ENCODE measurements at regions not wholly inside any gene's neighbourhood (a gene's known extent, or its start where the extent isn't known, plus 50 kb on each side); places are given as distances from the start of the nearest gene placed in this dataset.

DNA sequence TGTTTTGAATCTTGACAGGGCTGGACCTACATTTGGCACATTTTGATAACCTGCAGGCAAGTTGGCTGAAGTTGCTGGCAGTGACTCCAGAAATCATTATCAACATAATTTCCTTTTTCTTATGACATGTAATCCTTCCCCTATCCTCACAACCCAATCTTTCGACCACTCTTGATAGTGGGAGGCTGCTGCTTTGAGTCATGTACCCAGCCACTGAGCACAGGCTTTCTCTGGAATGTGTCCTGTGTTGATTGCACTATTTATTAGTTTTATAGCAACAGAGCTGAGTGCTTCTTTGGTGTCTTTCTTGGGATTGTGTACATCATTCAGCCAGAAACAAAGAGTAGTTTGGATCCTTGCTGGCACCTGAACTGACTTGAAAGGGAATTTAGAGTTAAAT lies 183.1 kb upstream of the LEF1 start:
- TF ChIP-seq Cebpa-rat (IDR thresholded peaks at IDR 0.05): no peak
- no peak overlapping the region for H3K4me2 ChIP-seq
- H4K20me1 ChIP-seq: no peaks in the 10 kb centered on the region
- H3K27me3 ChIP-seq: no peaks in the 10 kb centered on the region
- H3K4me1 ChIP-seq: peaks cover 9% of the 10 kb centered on the region
- no peak overlapping the region for H3K27ac ChIP-seq
- 0 out of 2 replicates have a peak, but pooled peaks cover 3% of the 10 kb centered on the region for H3K9me3 ChIP-seq
- no peak overlapping the region for H3K4me3 ChIP-seq
- H3K36me3 ChIP-seq: no peaks in the 10 kb centered on the region
- H3K9ac ChIP-seq: no peak overlapping the region

DNA sequence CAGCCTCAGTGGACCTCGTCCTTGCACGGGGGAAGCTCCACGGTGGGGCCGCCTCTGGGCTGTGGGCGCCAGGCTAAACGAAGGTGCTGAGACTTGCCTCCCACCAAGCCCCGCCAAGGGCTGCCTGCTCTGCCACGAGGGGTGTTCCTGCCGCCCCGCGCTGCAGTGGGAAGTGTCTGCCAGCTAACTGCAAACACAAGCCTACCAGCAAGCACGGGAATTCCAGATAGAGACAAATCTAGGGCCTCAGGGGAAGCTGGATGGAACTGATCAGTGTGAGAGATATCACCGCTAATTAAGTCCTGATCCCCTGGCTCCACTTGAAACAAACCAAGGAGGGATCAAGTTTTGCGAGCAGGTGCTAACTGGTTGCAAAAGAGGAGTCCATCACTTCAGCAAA lies 181.6 kb upstream of the LEF1 start:
- Histone ChIP-seq H3K4me2 (no peak overlapping the region), H4K20me1 (no peaks in the 10 kb centered on the region), H3K4me1 (peaks cover under 1% of the 10 kb centered on the region), H3K9ac (no peak overlapping the region), H3K9me3 (0 out of 2 replicates have a peak, but pooled peaks cover 3% of the 10 kb centered on the region), H3K27ac (no peak overlapping the region), H3K36me3 (no peaks in the 10 kb centered on the region), H3K27me3 (no peaks in the 10 kb centered on the region), H3K4me3 (no peak overlapping the region)
- no peak for TF ChIP-seq Cebpa-rat (IDR thresholded peaks at IDR 0.05)

DNA sequence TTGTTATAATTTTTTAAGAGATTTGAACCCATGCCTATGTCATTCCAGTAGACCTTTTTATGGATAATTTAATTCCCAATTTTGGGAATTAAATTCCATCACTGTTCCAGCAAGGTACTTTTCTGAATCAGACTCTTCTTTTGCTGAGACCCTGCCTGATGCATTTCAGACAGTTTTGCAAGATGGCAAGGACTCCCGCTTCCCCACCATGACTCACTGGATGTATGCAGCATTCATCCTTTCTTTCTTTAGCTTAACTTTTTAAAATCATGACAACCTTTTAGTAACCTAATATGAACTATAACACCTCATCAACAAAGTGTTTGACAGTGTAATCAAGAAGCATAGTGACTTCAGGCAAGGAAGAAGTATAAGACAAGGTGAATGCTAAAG lies 178.1 kb upstream of the LEF1 start:
- Histone ChIP-seq H3K27ac (no peak overlapping the region), H3K36me3 (no peaks in the 10 kb centered on the region), H3K4me1 (0 out of 2 replicates have a peak, but pooled peaks cover 4% of the 10 kb centered on the region), H3K27me3 (no peaks in the 10 kb centered on the region), H3K9ac (no peak overlapping the region), H3K9me3 (0 out of 2 replicates have a peak, but pooled peaks cover 3% of the 10 kb centered on the region), H3K4me2 (no peak overlapping the region), H4K20me1 (no peaks in the 10 kb centered on the region), H3K4me3 (no peak overlapping the region)
- TF ChIP-seq Cebpa-rat (IDR thresholded peaks at IDR 0.05): no peak

DNA sequence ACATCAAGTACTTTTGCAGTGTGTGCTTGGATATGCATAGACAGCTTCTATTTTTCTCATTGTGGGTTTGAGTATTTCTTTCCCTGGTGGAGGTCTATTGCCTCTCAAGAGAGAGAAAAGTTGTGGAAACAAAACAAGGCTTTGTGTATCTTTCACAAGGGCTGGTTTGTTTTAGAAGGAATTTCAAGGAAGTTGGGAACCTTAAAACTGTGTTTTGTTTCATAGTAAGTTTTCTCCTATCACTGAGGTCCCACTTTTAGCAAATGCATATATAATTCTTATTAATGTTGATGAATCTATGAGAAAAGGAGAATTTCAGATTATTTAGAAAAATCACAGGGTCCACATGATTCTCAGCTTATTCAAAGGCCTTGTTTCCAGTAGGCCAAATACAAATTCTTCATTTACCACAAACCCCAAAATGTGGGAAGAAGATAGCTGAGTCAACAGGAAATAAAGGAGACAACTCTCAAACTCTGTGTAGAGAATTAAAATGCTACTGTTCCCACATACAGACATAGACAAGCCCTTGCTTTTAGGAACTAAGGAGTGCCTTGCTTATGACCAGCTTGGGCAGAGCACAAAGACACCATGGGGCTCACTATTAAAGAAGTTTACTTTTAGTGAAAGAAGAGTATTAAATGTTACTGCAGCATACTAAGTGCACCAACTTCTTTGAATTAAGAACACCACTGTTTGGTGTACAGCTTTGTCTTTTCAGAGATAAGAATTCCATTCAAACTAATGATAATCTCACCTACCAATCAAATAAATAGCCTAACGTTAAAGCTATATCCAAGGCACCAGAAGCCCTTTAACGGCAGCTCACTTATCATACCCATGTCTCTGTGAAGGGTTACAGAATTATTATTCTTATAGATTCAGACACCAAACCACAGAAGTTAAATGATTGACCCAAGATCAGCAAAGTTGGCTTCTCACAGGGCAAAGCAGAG lies 177.4 kb upstream of the LEF1 start:
- no peak overlapping the region for H3K9ac ChIP-seq
- H3K27ac ChIP-seq: no peak overlapping the region
- no peaks in the 10 kb centered on the region for H3K27me3 ChIP-seq
- H3K36me3 ChIP-seq: no peaks in the 10 kb centered on the region
- H3K9me3 ChIP-seq: 0 out of 2 replicates have a peak, but pooled peaks cover 3% of the 10 kb centered on the region
- H3K4me1 ChIP-seq: 0 out of 2 replicates have a peak, but pooled peaks cover 4% of the 10 kb centered on the region
- H3K4me3 ChIP-seq: no peak overlapping the region
- H4K20me1 ChIP-seq: no peaks in the 10 kb centered on the region
- no peak overlapping the region for H3K4me2 ChIP-seq
- TF ChIP-seq Cebpa-rat (IDR thresholded peaks at IDR 0.05): no peak

DNA sequence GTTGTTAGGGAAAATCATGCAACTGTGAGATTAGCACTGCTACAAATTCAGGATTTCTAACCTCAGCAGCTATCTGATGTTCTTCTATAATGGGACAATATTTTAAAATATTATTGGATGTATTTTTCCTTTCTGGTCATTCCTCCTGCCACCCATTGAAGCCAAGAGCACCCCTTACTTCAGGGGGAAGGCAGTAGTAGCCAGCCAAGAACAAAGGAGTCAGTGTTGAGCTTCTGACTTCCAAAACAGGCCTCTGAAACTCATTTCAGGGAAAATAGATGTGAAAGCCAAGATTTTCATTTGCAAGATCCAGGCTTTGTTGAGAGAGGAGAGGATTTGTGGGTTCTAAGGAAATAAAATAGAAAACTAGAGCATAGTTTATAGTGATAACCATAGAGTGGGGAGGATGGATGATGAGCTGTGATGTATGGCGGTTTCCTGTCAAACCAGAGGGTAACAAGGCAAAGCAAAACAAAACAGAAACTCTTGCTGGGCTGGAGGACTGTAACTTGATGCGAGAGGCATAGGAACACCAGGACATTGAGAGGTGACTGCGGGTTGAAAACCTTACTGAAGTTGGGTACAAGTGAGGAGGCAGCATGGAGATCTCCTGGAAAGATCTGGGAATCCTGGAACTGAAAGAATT lies 173.7 kb upstream of the LEF1 start:
- Histone ChIP-seq H3K4me2 (no peak overlapping the region), H3K9ac (no peak overlapping the region), H3K27ac (no peak overlapping the region), H3K4me1 (0 out of 2 replicates have a peak, but pooled peaks cover 4% of the 10 kb centered on the region), H4K20me1 (no peaks in the 10 kb centered on the region), H3K9me3 (no peaks in the 10 kb centered on the region), H3K27me3 (no peaks in the 10 kb centered on the region), H3K4me3 (no peak overlapping the region), H3K36me3 (no peaks in the 10 kb centered on the region)
- no peak for TF ChIP-seq Cebpa-rat (IDR thresholded peaks at IDR 0.05)

DNA sequence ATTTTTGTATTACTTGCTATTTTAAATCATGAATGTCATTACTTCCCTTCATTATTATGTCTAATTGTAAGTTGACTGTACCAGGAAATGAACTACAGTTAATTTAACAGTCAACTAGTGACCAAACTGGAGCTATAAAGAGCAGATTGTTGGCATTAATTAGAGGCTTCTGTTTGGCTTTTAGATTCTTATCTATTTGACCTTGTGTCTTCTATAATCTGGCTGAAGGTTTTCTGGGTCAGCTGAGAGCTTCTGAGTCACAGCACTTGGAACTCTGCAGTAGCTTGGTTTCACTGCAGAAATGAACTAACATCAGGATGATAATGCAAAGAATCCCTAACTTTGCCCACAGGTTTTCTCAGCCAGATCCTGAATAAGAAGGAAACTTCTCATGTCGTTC lies 169.2 kb upstream of the LEF1 start:
- H4K20me1 ChIP-seq: no peaks in the 10 kb centered on the region
- no peak overlapping the region for H3K4me2 ChIP-seq
- H3K9me3 ChIP-seq: no peaks in the 10 kb centered on the region
- no peak overlapping the region for H3K4me3 ChIP-seq
- TF ChIP-seq Cebpa-rat (IDR thresholded peaks at IDR 0.05): no peak
- no peak overlapping the region for H3K27ac ChIP-seq
- H3K4me1 ChIP-seq: 0 out of 2 replicates have a peak, but pooled peaks cover 4% of the 10 kb centered on the region
- no peaks in the 10 kb centered on the region for H3K27me3 ChIP-seq
- H3K9ac ChIP-seq: no peak overlapping the region
- H3K36me3 ChIP-seq: no peaks in the 10 kb centered on the region

DNA sequence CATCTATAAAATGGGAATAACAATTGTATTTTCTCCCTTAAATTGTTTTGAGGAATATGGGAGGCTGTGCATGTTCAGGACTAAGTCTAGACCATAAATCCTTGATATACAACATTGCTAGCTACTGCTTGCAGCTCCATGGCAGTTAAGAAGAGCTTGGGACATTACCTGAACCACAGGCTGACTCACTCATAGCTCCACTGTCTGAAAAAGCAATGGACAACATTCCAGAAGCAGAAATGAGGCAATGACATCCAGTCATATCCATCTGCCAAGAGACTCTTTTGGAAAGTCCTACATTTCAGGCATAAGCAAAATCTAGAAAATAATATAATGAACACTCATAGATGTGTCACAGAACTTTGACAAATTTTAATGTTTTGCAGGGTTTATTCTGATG lies 167.3 kb upstream of the LEF1 start:
- Histone ChIP-seq H3K36me3 (no peaks in the 10 kb centered on the region), H3K9ac (no peak overlapping the region), H3K4me2 (no peak overlapping the region), H4K20me1 (no peaks in the 10 kb centered on the region), H3K9me3 (no peaks in the 10 kb centered on the region), H3K4me3 (no peak overlapping the region), H3K4me1 (no peaks in the 10 kb centered on the region), H3K27ac (no peak overlapping the region), H3K27me3 (no peaks in the 10 kb centered on the region)
- no peak for TF ChIP-seq Cebpa-rat (IDR thresholded peaks at IDR 0.05)

DNA sequence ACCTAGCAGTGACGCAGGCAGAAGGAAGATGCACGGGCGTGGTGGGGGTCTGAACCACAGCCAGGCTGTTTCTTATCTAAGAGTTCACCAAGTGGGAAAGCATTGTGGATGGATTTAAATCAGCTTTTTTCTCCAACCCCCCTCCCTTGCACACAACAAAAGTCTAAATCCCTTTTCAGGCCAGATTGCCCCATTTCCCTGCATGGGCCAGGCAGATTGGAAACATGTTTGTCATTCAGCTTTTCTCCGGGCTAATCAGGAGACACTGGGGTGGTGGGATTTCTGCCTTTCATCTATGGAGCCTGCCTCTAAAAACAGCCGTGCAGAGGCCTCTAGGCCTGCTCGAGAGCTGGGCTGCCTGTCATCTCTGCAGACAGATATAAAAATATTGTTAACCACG lies 166.3 kb upstream of the LEF1 start:
- H3K9me3 ChIP-seq: no peaks in the 10 kb centered on the region
- H4K20me1 ChIP-seq: no peaks in the 10 kb centered on the region
- no peak overlapping the region for H3K4me2 ChIP-seq
- TF ChIP-seq Cebpa-rat (IDR thresholded peaks at IDR 0.05): no peak
- H3K4me3 ChIP-seq: no peak overlapping the region
- H3K27ac ChIP-seq: no peak overlapping the region
- no peaks in the 10 kb centered on the region for H3K36me3 ChIP-seq
- H3K27me3 ChIP-seq: no peaks in the 10 kb centered on the region
- H3K4me1 ChIP-seq: peaks cover 3% of the 10 kb centered on the region
- H3K9ac ChIP-seq: no peak overlapping the region

DNA sequence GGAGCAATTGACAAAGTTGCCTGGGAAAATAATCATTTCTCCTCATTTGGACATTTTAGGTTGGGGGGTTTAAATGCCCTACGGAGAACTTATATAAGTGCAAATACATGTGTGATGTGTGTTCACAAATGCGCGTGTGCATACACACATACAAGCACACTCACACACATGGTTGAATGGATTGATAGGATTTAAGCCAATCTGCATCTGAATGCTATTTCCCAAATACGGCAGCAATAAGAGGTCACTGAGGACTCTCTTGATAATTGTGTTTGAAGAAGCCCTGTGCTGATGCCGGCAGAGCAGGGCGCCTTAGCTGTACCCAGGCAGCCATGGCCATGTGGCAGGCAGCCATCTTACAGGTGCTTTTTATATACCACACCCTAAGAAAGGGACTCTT lies 165.3 kb upstream of the LEF1 start:
- Histone ChIP-seq H3K27ac (no peak overlapping the region), H3K27me3 (no peaks in the 10 kb centered on the region), H4K20me1 (no peaks in the 10 kb centered on the region), H3K9me3 (no peaks in the 10 kb centered on the region), H3K4me3 (no peak overlapping the region), H3K4me2 (no peak overlapping the region), H3K4me1 (peaks cover 6% of the 10 kb centered on the region), H3K9ac (no peak overlapping the region), H3K36me3 (no peaks in the 10 kb centered on the region)
- TF ChIP-seq Cebpa-rat (IDR thresholded peaks at IDR 0.05): no peak

DNA sequence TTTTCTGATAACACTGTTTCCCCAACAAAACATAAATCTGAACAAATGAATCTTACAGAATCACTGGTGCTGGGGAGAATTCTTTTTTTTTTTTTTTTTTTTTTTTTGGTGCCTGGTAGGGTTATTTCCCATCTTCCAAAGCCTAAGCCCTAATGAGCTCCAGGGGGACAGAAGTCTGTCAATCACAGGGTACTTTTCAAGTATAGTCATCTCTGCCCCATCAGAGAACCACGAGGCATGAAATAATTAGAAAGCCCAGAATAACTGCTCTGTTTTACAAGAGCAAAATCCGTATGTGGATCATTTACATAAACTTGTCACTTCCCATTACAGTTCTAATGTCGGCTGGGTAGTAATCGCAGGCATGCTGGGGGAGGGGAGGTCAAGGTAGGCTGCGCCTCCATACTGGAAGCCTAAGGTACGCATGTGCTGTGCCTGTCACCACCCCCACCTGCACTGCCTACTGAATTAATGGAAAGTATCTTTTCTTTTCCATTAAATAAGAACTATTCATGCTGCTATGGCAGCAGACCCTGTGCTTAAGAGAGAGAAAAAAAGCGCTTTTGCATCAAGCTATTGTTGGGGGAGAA lies 164.7 kb upstream of the LEF1 start:
- Histone ChIP-seq H3K9ac (no peak overlapping the region), H3K9me3 (no peaks in the 10 kb centered on the region), H3K27ac (no peak overlapping the region), H3K27me3 (no peaks in the 10 kb centered on the region), H4K20me1 (no peaks in the 10 kb centered on the region), H3K4me1 (peaks cover 12% of the 10 kb centered on the region), H3K36me3 (no peaks in the 10 kb centered on the region), H3K4me2 (no peak overlapping the region), H3K4me3 (no peak overlapping the region)
- TF ChIP-seq Cebpa-rat (IDR thresholded peaks at IDR 0.05): no peak
